H1 (cell line): ENCODE measurements at regions not wholly inside any gene's neighbourhood (a gene's known extent, or its start where the extent isn't known, plus 50 kb on each side); places are given as distances from the start of the nearest gene placed in this dataset.
"Not testable (repeated sequence)": the region's sequence is repeated elsewhere in the genome, so short reads cannot be mapped to it uniquely, and the experiment has no call there.

Source experiments
- CREB1 ChIP-seq: IDR thresholded peaks from 2 replicates; pipeline ENCODE4 v1.6.1; 2012; ENCODE audit warnings: inconsistent platforms
- EP300 ChIP-seq, 2 experiments: IDR thresholded peaks; 1 replicate in 1 of 2; 2 replicates in 1 of 2; pipeline ENCODE4 v1.6.1; 2011 to 2012; ENCODE audit warnings: low read depth in 2 of 2, low read length in 2 of 2, mild to moderate bottlenecking in 2 of 2, borderline replicate concordance in 1 of 2, inconsistent platforms in 1 of 2, moderate library complexity in 1 of 2
- GABPA ChIP-seq: IDR thresholded peaks from 2 replicates; pipeline ENCODE4 v1.6.1; 2011; ENCODE audit warnings: mild to moderate bottlenecking, low read length, moderate library complexity, borderline replicate concordance; ENCODE audit not compliant: insufficient read depth
- MAFK ChIP-seq: IDR thresholded peaks from 2 replicates; pipeline ENCODE4 v1.6.1; 2012; ENCODE audit warnings: low read depth, mild to moderate bottlenecking, improper control_type of control experiment, low read length
- POLR2A ChIP-seq, 2 experiments: IDR thresholded peaks; 1 replicate in 1 of 2; 2 replicates in 1 of 2; pipeline ENCODE4 v1.6.1; 2011; ENCODE audit warnings: low read depth in 2 of 2, low read length in 2 of 2, mild to moderate bottlenecking in 2 of 2; ENCODE audit errors: control extremely low read depth in 1 of 2
- POLR2AphosphoS5 ChIP-seq: IDR thresholded peaks from 2 replicates; pipeline ENCODE4 v1.6.1; 2011; ENCODE audit warnings: low read depth, low read length
- RAD21 ChIP-seq, 2 experiments: IDR thresholded peaks in 1 of 2; conservative IDR thresholded peaks in 1 of 2; 2 replicates each; pipeline ENCODE4 v1.6.1; 2011; ENCODE audit warnings: low read depth in 2 of 2, low read length in 2 of 2, improper control_type of control experiment in 1 of 2, inconsistent platforms in 1 of 2, mild to moderate bottlenecking in 1 of 2, moderate library complexity in 1 of 2
- SIN3A ChIP-seq, 2 experiments: IDR thresholded peaks in 1 of 2; conservative IDR thresholded peaks in 1 of 2; 2 replicates each; pipeline ENCODE4 v1.6.1; 2011 to 2012; ENCODE audit warnings: low read length in 2 of 2, improper control_type of control experiment in 1 of 2, low read depth in 1 of 2, mild to moderate bottlenecking in 1 of 2
- SP1 ChIP-seq: IDR thresholded peaks from 2 replicates; pipeline ENCODE4 v1.6.1; 2011; ENCODE audit warnings: low read depth, low read length
- TAF1 ChIP-seq: IDR thresholded peaks from 2 replicates; pipeline ENCODE4 v1.6.1; 2011; ENCODE audit warnings: mild to moderate bottlenecking, low read depth, low read length
- ZNF274 ChIP-seq: IDR thresholded peaks from 2 replicates; pipeline ENCODE4 v1.7.0; 2012; ENCODE audit warnings: low read length, borderline replicate concordance; ENCODE audit errors: extremely low read depth
- TF ChIP-seq, protein P1 (sequence below), 3 experiments: IDR thresholded peaks; 1 replicate in 2 of 3; 2 replicates in 1 of 3; pipeline versions ENCODE4 v1.5.1 to v1.6.1; 2011; ENCODE audit warnings: low read length in 3 of 3, mild to moderate bottlenecking in 3 of 3, inconsistent platforms in 2 of 3, low read depth in 1 of 3, moderate library complexity in 1 of 3; ENCODE audit not compliant: insufficient read depth in 1 of 3; ENCODE audit errors: control extremely low read depth in 1 of 3

DNA sequence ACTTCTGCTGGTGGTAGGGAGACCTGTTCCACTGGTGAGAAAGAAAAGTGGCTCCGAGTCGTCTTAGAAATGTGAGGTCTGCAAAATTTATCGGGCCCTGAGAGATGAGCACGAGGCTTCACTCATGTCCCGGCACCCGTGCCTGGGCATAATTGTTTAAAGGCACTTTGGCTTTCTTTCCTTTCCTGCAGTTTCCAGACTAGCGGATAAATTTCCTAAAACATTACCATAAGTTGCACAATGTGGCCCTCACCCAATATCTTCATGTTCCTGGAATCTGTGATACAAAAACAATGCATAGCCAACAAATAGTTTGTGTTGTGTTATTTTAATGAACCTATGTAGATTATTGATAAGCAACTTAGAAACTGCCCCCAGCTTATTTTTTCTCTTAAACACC is 52.6 kb upstream of the GOLGA8O start:
- not testable (repeated sequence) for TF ChIP-seq POLR2A (IDR thresholded peaks at IDR 0.05; ENCODE audit: control extremely low read depth in 1 of 2, low read depth in 2 of 2, low read length in 2 of 2); MAFK; SP1; RAD21 (IDR thresholded peaks at IDR 0.05 in 1 of 2, conservative IDR thresholded peaks at IDR 0.05 in 1 of 2; ENCODE audit: low read depth in 2 of 2, low read length in 2 of 2); TAF1; EP300 (IDR thresholded peaks at IDR 0.05; ENCODE audit: borderline replicate concordance in 1 of 2, low read depth in 2 of 2, low read length in 2 of 2); POLR2AphosphoS5; CREB1; ZNF274; GABPA; SIN3A (conservative IDR thresholded peaks at IDR 0.05 in 1 of 2, IDR thresholded peaks at IDR 0.05 in 1 of 2; ENCODE audit: low read depth in 1 of 2, low read length in 2 of 2)
- TF ChIP-seq, protein P1, sequence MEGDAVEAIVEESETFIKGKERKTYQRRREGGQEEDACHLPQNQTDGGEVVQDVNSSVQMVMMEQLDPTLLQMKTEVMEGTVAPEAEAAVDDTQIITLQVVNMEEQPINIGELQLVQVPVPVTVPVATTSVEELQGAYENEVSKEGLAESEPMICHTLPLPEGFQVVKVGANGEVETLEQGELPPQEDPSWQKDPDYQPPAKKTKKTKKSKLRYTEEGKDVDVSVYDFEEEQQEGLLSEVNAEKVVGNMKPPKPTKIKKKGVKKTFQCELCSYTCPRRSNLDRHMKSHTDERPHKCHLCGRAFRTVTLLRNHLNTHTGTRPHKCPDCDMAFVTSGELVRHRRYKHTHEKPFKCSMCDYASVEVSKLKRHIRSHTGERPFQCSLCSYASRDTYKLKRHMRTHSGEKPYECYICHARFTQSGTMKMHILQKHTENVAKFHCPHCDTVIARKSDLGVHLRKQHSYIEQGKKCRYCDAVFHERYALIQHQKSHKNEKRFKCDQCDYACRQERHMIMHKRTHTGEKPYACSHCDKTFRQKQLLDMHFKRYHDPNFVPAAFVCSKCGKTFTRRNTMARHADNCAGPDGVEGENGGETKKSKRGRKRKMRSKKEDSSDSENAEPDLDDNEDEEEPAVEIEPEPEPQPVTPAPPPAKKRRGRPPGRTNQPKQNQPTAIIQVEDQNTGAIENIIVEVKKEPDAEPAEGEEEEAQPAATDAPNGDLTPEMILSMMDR (IDR thresholded peaks at IDR 0.05; ENCODE audit: control extremely low read depth in 1 of 3, insufficient read depth in 1 of 3, low read depth in 1 of 3, low read length in 3 of 3), result not testable (repeated sequence)
